Liver (tissue), 3 donors: ENCODE measurements at regions not wholly inside any gene's neighbourhood (a gene's known extent, or its start where the extent isn't known, plus 50 kb on each side); places are given as distances from the start of the nearest gene placed in this dataset.

Experiments
- CTCF ChIP-seq: fragments of 150-350 bp; IDR thresholded peaks from 2 replicates; pipeline ENCODE4 v1.5.1; 2017; ENCODE audit warnings: improper control_type of control experiment, low read depth, low read length; ENCODE audit not compliant: missing input control
- EGR1 ChIP-seq, 2 donors: IDR thresholded peaks; 2 replicates each; pipeline ENCODE4 v1.6.1; 2016 to 2018; ENCODE audit warnings: antibody characterized with exemption in 2 of 2, low read depth in 2 of 2
- FOXA2 ChIP-seq: IDR thresholded peaks from 2 replicates; pipeline ENCODE4 v1.6.1; 2016; ENCODE audit warnings: antibody characterized with exemption
- GABPA ChIP-seq, 2 donors: IDR thresholded peaks in 1 of 2; conservative IDR thresholded peaks in 1 of 2; 2 replicates each; pipeline ENCODE4 v1.6.1; 2016; ENCODE audit warnings: antibody characterized with exemption in 2 of 2, mild to moderate bottlenecking in 1 of 2, moderate library complexity in 1 of 2
- JUND ChIP-seq, 2 donors: IDR thresholded peaks; 2 replicates each; pipeline ENCODE4 v1.6.1; 2016; ENCODE audit warnings: antibody characterized with exemption in 2 of 2
- MAX ChIP-seq: IDR thresholded peaks from 2 replicates; pipeline ENCODE4 v1.6.1; 2016; ENCODE audit warnings: antibody characterized with exemption
- RXRA ChIP-seq, 2 donors: IDR thresholded peaks; 2 replicates each; pipeline ENCODE4 v1.6.1; 2017 to 2018; ENCODE audit warnings: antibody characterized with exemption in 2 of 2, mild to moderate bottlenecking in 1 of 2
- YY1 ChIP-seq: IDR thresholded peaks from 2 replicates; pipeline ENCODE4 v1.6.1; 2016; ENCODE audit warnings: antibody characterized with exemption, mild to moderate bottlenecking
- ZBTB33 ChIP-seq: IDR thresholded peaks from 2 replicates; pipeline ENCODE4 v1.6.1; 2016; ENCODE audit warnings: antibody characterized with exemption
- TF ChIP-seq, protein P1 (sequence below): IDR thresholded peaks from 2 replicates; pipeline ENCODE4 v1.6.1; 2016; ENCODE audit warnings: antibody characterized with exemption, mild to moderate bottlenecking
- donor health status: healthy.
- donor health status: healthy.

DNA sequence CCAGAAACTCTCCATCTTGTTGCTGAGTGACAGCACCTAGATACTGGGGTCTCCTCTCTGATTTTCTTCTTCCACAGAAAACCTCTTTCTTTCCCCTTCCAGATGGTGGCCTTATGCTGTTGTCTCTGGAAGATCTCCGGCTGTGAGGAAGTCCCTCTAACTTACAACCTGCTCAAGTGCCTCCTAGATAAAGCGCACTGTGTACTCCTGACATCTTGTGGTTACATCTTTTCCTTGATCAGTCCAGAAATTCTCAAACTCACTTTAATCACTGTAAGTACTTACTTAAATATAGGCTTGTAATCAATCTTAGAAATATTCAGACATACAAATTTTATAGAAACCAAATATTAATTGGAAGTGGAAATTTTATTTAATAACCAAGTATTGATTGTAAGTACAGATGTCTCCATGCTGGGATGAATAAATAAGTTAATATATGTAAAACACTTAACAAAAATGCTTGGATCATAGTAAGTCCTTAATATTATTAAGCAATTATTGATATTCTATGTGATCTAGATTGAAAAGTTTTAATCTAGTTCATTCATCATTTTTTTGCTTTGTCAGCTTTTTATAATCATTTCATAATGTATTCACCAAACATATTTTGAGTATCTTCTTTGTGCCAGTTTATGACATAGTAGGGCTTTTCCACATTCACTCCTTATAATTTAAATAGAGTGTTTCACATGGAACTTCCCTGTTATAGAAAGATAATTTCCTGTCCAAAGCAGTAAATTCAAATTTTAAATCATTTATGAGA, 1381.4 kb upstream of the CDH6 start:
- TF ChIP-seq MAX (no peak), CTCF (no peak), JUND (IDR thresholded peaks at IDR 0.05) (no peak), RXRA (IDR thresholded peaks at IDR 0.05) (no peak), EGR1 (IDR thresholded peaks at IDR 0.05; ENCODE audit: low read depth in 2 of 2) (no peak), YY1 (no peak), ZBTB33 (no peak), FOXA2 (no peak), GABPA (IDR thresholded peaks at IDR 0.05 in 1 of 2, conservative IDR thresholded peaks at IDR 0.05 in 1 of 2) (no peak)
- TF ChIP-seq, protein P1, sequence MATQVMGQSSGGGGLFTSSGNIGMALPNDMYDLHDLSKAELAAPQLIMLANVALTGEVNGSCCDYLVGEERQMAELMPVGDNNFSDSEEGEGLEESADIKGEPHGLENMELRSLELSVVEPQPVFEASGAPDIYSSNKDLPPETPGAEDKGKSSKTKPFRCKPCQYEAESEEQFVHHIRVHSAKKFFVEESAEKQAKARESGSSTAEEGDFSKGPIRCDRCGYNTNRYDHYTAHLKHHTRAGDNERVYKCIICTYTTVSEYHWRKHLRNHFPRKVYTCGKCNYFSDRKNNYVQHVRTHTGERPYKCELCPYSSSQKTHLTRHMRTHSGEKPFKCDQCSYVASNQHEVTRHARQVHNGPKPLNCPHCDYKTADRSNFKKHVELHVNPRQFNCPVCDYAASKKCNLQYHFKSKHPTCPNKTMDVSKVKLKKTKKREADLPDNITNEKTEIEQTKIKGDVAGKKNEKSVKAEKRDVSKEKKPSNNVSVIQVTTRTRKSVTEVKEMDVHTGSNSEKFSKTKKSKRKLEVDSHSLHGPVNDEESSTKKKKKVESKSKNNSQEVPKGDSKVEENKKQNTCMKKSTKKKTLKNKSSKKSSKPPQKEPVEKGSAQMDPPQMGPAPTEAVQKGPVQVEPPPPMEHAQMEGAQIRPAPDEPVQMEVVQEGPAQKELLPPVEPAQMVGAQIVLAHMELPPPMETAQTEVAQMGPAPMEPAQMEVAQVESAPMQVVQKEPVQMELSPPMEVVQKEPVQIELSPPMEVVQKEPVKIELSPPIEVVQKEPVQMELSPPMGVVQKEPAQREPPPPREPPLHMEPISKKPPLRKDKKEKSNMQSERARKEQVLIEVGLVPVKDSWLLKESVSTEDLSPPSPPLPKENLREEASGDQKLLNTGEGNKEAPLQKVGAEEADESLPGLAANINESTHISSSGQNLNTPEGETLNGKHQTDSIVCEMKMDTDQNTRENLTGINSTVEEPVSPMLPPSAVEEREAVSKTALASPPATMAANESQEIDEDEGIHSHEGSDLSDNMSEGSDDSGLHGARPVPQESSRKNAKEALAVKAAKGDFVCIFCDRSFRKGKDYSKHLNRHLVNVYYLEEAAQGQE: no peak
